Fibroblast of skin of scalp (primary cell): ENCODE measurements at regions not wholly inside any gene's neighbourhood (a gene's known extent, or its start where the extent isn't known, plus 50 kb on each side); places are given as distances from the start of the nearest gene placed in this dataset.

ENCODE experiments used
- DNase-seq: peaks from one replicate; pipeline ENCODE4 v3.0.0-alpha.2; 2013

DNA sequence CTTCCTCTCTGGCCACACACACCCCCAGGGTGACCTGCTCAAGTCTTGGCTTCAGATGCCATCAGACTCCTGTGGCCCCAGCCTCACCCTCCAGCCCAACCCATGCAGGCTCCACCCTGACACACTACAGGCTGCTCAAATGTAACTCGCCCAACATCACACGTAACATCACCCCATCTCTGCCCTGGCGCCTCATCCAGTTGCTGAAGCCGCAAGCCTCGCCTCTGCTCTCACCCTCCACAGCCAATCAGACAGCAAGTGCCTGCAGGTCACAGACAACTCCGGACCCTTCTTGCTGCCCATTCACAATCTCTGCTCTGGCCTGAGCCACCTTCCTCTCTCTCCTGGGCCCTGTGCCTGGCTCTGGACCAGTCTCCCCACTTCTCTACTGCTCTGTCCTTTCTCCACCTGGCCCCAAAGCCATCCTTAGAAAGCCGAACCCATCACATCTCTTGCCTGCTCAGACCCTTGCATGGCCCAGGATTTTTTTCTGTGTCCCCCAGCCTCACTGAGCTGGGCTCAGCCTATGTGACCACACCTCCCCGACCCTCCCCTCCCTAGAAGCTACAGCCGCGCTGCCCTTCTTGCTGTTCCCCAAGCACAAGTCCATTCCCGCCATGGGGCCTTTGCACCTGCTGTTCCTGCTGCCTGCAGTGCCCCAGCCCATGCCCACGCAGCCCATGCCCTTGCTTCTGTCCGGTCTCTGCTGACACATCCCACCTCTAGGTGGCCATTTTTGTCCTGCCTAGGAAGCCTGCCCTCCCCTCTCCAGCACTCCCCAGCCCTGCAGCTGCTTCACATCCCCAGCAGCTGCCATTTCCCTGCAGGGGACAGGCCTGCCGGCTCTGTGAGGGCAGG, 333.9 kb downstream of the CTTN start:
- no peak for DNase-seq

DNA sequence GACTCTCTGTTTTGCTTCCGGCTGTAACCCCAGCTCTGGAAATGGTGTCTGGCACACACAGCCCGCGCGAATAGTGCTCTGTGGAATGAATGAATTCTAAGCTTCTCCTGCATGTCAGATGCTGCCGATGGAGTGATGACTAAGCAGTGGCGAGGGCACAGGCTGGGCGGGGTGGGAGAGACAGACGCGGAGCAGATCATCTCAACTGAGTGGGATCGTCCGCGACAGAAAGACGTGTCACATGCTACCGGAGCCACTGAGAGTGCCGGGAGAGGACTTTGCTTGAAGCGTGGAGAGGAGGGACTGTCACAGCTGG, 334.5 kb downstream of the CTTN start:
- no peak for DNase-seq

DNA sequence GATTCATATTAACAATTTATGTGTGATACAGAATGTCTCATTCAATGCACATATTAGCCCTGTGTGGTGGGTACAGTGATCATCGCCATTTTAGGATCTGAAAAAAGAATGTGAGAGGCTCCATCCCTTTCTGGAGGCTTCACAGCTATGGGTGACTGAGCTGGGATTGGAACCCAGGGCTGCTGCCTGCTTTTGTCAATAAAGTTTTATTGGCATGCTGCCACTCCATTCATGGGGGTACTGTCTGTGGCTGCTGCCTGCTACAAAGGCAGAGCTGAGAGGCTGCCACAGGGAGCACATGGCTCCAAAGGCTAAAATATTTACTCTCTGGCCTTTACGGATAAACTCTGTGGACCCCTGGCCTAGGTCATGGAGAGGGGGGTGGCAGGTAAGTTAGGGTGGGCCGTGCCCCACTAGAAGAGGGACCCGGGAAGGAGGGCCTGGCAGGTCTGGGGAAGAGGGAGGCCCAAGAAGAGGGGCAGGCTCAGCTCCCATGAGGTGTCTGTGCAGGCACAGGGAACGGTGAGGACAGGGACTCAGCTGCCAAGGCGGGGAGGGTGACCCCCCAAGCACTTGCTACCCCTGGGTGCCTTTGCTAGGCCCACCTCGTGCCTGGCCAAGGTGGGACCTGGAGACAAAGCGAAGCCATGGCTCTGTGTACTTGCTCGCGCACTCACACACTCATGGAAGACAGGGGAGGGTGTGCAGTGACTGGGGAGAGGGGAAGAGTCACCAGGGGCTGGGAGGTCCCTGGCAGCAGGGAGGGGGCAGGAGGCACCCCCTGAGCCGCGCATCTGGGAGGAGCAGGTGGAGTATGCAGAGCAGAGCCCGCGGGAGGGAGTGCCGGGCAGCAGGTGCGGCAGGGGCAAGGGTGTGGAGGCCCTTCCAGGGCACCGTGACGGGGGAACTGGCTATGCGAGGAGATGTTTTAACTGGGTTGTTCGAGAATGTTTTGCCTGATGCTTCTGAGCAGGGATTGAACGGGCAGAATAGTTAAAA, 335.3 kb downstream of the CTTN start:
- DNase-seq: no peak

DNA sequence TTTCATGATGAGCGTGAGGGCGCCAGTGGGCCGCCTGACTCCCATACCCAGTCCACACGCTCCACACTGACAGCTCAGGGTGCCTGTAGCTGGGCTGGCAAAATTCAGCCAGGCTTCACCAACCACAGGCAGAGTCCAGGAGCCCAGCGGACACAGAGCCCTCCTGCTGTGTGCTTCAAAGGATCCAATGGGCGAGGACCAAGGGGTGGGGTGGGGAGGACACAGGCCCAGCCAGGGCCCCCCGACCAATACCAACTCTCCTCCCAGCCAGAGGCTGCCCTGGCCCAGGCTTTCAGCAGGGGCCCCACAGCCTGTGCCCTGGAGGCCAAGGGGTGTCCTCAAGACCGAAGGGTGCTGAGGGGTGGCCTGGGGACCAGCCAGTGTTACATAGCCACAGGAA, 336.1 kb downstream of the CTTN start:
- no peak for DNase-seq

DNA sequence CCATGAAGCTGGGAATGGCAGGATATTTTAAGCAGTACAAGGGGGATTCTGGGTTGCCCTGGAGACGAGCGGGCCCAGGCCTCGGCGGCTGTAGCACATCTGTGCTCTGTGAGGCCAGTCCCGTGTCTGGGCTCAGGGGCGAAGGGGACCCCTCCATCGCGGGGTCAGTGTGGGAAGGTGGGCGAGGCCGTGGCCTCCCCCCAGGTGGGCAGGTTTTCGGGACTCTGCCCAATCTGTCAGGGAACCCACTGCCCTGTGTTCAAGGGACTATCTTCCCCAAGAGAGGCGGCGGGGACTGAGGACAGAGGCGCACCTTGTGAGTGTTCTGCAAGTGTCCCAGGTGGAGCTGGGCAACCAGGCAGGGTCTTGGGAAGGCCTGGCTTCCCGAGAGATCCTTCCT, 336.6 kb downstream of the CTTN start:
- DNase-seq: no peak

DNA sequence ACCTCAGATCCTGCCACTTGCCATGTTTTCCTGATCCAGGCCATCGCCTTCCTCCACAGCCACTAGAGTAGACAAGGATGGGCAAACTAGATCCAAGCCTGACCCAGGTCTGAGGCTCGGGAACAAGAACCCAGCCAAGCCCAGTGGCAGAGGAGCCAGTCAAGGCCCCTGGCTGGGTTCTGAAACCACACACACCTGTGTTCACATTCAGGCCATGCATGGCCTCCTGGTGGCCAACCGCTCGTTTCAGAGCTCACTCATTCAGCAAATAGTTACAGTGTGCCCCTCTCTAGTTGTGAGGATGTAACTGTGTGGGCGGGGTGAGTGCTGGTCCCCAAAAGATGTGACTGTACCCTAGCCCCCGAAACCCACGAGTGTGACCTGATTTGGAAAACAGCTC, 337.6 kb downstream of the CTTN start:
- no peak for DNase-seq

DNA sequence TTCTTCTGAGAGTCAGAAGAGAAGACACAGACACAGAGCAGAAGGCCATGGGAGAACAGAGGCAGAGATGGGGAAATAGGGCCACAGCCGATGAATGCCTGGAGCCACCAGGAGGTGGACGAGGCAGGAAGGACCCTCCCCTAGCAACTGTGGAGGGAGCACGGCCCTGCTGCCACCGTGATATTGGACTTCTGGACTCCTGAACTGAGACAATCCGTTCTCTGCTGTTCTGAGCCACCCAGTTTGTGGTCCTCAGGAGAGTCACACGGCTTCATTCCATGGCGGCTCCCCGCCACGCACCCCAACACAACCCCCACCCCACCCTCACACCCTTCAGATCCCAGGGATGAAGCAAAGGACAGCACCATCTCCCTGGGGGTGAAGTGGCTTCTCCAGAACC, 338.1 kb downstream of the CTTN start:
- DNase-seq: no peak

DNA sequence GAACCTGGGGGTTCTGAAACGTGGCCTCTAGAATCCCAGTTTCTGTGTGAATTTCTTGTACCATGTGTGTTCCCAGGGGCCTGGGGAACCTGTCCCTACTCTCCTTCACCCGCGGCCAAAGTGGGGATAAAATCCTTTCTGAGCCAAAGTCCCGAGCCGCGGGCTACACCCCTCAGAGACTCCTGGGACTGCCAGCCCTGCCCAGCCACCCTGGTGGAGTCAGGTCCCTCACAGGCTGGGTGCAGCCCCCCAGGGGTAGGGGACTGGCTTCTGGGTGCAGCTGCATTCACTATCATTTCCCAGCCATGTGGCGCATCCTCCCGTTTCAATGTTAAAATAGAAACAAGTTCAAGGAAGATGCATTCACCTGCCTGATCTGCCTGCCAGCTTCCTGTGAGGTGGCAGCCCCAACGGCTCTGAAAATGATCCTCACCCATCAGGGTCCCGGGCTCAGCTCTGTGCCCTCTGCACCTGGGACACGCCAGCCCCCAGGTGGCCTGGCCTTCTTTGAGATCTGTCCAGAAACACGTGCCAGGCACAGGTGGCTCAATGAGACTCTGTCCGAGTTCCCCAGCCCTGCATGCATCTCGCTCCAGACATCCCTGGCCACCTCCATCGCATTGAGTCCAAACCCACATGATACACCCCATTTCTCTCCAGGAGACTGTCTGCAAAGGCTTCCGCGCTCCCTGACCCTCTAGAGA, 338.8 kb downstream of the CTTN start:
- DNase-seq: no peak

DNA sequence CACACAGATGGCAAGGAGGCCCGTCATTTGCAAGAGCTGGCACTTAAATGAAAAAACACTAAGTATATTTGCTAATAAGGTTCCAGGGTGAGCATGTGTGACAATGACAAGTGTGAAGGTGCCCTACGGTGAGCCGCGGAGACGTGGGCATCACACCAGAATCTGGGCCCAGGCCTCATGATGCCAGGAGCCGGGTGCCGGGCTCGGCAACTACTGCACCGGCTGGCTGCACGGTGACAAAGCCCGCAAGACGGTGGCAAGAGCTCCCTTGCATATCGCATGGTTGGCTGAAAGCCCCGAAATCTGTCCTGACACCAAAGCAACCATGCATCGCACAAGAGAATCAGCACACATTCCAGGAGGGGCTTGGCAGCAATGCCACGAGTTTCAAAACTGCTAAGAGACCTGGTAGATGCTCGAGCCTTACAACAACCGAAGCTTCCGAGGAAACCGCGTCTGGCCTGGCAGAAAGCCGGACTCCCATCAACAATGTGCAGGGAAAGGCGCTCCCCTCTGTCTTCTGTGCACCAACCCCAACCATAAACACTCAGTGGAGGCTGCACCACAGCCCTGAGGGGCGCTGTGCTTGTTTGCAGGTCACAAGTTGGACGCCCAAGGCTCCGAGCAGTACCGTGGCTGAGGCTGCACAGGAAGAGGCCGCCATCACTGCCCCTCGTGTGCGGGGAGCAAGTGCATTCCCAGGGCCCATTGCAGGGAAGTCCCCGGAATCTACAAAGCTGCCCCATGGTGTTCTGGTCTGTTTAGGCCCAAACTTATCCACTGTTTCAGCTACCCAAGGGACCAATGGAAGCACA, 339.7 kb downstream of the CTTN start:
- DNase-seq: no peak

DNA sequence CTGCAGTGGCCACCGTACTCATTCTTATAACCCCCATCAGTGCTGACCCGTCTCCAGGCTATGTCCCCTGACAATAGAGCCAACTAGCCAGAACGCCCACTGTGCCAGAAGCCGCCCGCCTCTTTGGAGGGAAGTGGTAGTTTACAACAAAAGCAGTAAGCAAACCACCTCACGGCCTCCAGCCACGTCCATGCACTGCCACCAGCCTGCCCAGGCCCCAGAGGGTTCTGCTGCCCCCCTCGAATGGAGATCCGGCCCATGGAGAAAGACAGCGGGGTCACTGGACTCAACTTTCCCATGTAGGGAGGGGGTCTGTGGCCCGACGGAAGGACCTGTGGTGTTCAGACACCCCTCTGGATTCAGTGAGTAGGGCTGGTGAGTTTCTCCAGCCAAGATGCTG, 340.3 kb downstream of the CTTN start:
- DNase-seq: no peak

DNA sequence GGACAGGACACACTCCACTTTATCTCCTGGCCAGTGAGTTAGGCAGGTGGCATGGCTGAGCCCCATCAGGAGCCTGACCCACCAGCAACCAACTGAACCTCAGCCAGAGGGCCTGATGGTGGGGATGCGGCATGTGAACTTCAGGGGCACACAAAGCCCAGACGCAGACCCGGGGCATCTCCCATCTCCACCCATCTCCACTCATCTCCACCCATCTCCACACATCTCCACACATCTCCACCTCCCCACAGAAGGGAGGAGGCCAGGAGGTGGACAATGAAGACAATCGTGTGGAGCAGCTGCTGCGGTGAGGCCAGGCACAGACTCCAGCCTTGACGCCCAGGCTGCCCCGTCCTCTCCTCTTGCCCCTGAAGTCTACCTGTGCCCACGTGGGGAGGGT, 340.8 kb downstream of the CTTN start:
- no peak for DNase-seq

DNA sequence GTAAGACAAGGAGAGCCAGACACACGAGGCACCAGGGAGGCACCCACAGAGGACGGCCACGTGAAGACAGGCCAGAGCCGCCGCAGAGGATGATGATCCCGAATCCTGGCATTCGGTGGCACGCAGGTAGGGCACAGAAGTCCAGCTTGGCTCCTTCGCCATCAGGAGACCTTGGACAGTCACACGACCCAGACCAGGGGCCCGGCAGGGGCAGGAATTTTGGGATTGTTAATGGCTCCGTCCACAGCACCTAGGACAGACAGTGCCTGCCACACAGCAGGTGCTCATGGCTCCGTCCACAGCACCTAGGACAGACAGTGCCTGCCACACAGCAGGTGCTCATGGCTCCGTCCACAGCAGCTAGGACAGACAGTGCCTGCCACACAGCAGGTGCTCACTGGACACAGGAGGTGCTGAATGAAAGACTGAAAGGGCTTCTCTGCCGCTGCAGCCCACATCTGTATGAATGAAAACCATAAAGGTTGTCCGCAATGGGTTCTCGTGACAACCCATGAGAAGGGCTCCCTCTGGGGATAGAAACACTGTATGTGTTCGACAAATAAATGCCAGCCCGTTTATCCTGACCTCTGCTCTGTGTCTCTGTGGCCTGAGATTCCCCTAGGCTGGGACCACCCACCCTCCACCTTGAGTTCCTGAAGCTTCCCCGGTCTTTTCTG, 341.6 kb downstream of the CTTN start:
- no peak for DNase-seq

DNA sequence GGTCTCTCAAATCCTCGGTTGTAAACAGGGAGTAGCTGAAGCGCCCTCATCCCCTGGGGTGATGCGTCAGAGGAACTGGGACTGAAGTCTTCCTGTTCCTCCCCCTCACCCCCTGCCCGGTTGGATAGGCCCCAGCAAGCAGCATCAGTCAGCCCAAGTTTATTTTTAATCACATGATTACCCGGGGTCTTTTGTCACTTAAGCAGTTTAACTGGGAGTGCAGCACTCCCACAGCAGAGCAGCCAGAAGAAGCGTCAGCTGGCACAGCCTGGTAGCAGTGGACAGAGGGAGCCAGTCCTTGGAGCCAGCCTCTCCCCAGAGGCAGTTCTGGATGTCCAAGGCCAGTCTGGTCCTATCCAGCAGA, 342.1 kb downstream of the CTTN start:
- no peak for DNase-seq

DNA sequence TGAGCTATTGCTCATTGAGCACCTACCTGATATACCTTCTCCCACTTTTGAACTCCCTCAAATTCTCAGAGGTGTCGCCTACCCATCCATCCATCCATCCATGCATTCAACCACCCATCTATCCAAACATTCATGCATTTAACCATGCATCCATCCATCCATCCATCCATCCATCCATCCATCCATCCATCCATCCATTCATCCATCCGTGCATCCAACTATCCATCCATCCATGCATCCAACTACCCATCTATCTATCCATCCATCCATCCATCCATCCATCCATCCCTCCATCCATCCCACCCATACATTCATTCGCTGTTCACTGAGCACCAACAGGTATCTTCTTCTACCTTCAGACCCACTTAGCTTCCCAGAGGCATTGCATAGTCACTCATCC, 342.8 kb downstream of the CTTN start:
- DNase-seq: no peak

DNA sequence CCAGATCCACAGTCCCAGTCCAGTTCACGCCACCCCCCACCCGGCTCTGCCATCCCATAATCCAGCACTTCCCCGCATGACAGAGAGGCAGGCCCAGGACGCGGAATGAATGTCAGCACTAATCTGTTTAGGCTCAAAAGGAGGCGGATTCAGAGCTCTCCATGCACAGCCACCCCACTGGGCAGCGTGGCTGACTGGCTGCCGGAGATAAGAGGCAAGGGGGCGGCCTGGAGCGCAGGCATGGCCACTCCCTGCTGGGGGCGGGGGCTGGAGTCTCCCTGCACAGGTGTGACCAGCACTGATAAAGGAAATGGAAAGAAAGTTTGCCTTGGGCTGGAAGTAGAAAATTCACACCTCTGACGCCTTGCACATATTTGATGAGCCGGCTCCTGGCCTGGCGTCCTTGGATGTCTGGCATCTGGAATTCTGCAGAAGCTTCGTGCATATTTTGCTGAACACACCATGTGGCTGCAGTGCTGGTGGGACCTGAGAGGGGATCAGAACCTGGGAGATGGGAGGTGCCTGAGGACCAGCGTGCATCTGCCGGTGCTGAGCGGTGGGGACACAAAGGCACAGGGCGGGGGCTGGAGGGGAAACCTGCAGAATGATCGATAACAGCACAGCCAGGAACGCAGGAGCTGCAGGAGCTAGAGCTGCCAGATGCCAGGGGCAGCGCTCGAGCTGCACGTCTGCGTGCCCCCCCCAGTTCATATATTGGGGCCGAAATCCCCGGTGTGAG, 344.4 kb downstream of the CTTN start:
- no peak for DNase-seq

DNA sequence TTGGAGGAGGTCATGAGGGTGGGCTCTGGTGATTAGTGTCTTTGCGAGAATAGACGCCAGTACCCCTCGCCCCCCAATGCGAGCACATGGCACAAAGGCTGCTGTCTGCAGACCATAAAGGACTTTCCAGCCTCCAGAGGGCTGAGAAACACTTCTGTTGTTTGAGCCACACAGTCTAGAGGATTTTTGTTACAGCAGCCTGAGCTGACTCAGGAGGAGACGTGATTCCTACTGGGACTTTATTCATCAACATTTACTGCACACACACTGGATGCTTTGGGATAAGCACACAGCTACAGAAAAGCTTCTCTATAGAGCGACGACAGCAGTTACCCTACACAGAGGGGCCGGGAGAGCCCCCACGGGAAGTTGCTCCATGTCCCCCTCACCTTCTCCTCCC, 345.0 kb downstream of the CTTN start:
- DNase-seq: no peak

DNA sequence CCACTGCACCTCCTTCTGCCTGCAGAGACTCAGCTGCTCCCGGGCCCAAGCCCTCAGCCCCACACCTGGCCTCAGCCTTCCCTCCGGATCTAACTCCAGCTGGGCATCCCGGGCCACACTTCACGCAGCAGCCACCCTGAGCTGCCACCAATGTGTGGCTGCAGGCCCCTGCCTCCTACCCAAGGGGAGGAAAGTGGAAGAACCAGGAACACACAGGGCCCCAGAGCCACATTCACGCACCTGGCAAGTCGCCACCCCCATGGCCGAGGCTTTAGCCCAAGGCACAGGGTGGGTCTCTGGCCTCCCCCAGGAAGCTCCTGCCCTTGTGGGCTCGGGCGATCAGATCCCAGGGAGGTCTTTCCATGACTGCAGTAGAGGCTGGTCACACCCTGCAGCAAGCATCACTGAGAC, 345.6 kb downstream of the CTTN start:
- DNase-seq: no peak

DNA sequence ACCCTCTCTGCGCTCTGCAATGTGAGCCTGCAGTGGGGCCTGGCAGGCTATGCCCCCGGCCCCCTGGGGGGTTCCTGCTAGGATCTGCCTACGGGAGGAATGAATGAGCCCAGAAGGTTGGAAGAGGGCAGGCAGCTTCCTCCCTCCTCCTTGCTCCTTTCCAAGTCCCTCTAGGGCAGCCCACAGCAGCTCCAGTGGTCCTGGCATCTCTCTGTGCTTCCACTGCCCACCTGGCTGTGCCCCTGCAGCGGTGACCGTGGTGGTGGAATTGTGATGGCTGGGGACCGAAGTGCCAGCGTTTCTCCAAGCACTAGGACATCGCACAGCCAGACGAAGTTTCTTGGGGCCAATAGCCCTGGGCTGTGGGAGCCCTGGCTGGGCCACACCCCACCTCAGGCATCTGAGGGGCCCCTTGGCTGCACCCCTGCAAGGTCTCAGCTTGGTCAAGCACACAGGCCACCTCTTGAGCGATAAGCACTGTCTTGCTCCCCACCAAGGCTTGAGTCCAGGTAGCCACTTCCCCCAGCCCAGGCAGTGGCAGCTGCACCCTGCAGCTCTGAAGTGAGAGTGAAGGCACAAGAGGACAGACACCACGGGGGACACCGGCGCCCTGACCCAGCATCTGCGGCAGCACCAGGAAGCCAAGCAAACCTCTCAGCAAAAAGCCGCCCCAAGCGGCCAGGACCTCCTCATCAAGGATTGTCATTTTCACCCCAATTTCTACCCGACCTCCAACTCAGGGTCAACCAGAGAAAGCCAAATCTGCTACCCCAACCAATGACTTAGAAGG, 346.3 kb downstream of the CTTN start:
- DNase-seq: no peak

DNA sequence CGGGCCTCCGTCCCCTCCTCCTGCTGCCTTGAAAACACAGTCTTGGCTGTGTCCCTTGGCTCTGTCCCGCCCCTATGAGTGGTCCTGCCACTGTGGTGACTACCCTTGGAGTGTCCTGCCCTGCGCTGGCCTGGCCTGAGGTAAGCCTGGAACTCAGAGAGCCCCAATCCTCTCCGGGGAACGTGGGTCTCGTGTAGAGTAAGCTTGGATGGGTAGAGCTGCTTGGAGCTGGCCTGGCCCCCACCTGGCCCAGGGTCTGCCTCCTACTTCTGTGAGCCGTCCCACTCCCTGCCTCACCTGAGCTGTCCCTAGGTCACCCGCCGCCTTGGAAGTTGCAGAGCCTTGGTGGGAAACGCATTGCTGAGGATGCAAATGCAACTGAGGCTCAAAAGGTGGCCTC, 347.1 kb downstream of the CTTN start:
- no peak for DNase-seq

DNA sequence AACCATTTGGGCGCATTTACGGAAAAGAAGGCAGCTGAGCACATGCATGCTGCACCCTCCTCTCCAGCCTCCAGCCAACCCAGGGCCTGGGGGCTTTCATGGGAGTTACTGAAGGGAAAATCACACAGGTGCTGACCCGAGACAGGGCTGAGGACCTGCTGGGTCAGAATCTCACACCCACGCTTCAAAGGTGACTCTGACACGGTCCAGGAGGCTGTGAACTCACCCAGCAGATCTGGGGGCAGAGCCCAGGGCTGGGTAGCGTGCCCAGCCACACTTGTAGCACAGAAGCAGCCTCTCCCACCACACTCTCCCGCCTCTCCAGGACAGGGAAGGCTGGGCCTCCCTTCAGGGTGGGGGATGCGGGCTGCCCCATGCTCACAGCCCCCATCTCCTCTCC, 347.6 kb downstream of the CTTN start:
- no peak for DNase-seq
